ENCODE measurements at regions not wholly inside any gene's neighbourhood (a gene's known extent, or its start where the extent isn't known, plus 50 kb on each side); places are given as distances from the start of the nearest gene placed in this dataset.

DNA sequence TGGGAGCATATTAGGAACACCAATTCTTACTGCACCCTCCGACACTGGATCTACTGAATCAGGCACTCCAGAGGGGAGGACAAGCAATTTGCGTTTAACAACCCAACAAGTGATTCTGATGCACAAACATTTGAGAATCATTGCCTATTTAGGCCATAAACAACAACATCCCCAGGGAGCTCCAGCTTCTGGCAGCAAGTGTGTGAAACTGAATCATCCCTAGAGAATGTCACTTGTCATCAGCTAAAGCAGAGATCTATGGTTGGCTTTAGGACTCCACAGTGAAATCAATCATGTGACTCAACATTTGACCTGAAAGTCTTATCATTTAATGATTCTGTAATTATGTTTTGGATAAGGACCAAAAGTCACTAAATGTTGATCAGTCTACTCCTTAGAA lies 505.0 kb upstream of the FLRT2 start:
- WGBS, 3 donors = 82 to 86% (median 82%) methylated on average over 2 of the region's 2 CpGs
- intact Hi-C loops (cut with DNase I) = no loop called here
- TF ChIP-seq EP300 (IDR thresholded peaks at IDR 0.05) = no peak
- TF ChIP-seq POLR2A (IDR thresholded peaks at IDR 0.05) = no peak
- TF ChIP-seq CTCF (IDR thresholded peaks at IDR 0.05) = no peak
- H3K4me3 ChIP-seq = no peak overlapping the region
- H3K27me3 ChIP-seq = no peaks in the 10 kb centered on the region
- no peaks in the 10 kb centered on the region for H3K9me3 ChIP-seq
- H3K36me3 ChIP-seq = no peaks in the 10 kb centered on the region
- no peaks in the 10 kb centered on the region for H3K4me1 ChIP-seq (ENCODE audit: insufficient read depth)
- no peak overlapping the region for H3K27ac ChIP-seq
- no peak for DNase-seq

DNA sequence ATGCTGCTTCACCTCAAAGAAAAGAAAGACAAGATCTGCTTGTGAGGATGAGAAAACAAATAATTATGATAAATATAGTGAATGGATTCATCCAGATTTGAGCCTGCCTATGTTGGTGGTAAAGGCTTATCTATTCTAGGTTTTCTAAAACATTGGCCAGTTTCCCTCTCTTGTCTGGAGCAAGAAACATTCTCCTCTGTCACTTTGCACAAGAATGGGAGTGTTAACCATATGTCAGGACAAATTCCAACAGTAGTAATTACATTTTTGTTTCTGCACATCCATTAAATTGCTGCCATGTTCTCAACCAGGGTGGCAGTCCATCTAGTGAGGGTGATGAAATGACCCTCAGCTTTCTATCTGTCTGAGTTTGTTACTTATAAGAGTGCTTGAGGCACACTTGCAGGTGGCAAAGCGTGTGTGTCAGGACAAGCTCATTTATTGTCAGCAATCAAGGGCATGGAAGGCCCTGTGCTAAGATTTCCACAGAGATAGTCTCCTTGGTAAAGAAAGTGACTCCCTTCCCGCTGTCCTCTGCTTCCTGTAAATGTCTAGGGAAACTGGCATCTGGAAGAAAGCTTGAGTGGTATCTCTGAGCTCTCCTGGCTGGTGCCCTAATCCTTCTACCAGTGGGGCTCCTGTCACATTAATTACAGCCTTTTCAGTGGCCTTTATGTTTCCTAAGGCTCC lies 502.1 kb upstream of the FLRT2 start:
- WGBS, 3 donors = 87 to 91% (median 89%) methylated on average over 2 of the region's 2 CpGs
- H3K4me1 ChIP-seq (ENCODE audit: insufficient read depth) = no peaks in the 10 kb centered on the region
- TF ChIP-seq POLR2A (IDR thresholded peaks at IDR 0.05) (no peak), EP300 (IDR thresholded peaks at IDR 0.05) (no peak), CTCF (IDR thresholded peaks at IDR 0.05) (no peak)
- no peak for DNase-seq
- intact Hi-C loops (cut with DNase I) = no loop called here
- H3K27ac ChIP-seq = no peak overlapping the region
- no peaks in the 10 kb centered on the region for H3K9me3 ChIP-seq
- no peaks in the 10 kb centered on the region for H3K36me3 ChIP-seq
- no peak overlapping the region for H3K4me3 ChIP-seq
- no peaks in the 10 kb centered on the region for H3K27me3 ChIP-seq

DNA sequence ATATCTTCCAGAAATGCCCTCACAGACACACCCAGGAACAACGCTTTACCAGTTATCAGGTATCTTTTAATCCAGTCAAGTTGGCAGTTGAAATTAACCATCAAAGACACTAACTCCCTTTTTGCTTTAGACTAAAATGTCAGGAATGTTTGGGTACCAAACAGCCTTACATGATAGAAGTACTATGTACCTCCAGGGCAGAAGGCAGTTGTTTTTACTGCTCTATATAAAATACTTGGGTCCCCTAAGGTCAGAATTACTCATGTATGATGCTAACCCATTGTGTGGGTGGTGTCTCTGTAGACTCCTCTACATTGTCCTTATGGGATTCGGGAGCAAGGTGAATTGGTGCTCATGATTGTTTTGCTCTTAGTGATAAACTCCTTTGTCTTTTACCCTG lies 492.5 kb upstream of the FLRT2 start:
- WGBS, 3 donors = 92 to 96% (median 94%) methylated on average over 2 of the region's 2 CpGs
- Histone ChIP-seq H3K27me3 (no peaks in the 10 kb centered on the region), H3K4me1 (ENCODE audit: insufficient read depth) (peaks cover 2% of the 10 kb centered on the region), H3K27ac (no peak overlapping the region), H3K9me3 (no peaks in the 10 kb centered on the region), H3K36me3 (no peaks in the 10 kb centered on the region), H3K4me3 (no peak overlapping the region)
- DNase-seq = no peak
- no peak for TF ChIP-seq EP300 (IDR thresholded peaks at IDR 0.05)
- no peak for TF ChIP-seq CTCF (IDR thresholded peaks at IDR 0.05)
- TF ChIP-seq POLR2A (IDR thresholded peaks at IDR 0.05) = no peak
- intact Hi-C loops (cut with DNase I) = no loop called here

GRCh38 chr14:85038526-85039352 lies 491.2 kb upstream of the FLRT2 start:
- WGBS, 3 donors = 94 to 95% (median 94%) methylated on average over 7 of the region's 7 CpGs
- Histone ChIP-seq H3K4me3 (no peak overlapping the region), H3K9me3 (no peaks in the 10 kb centered on the region), H3K27me3 (no peaks in the 10 kb centered on the region), H3K36me3 (no peaks in the 10 kb centered on the region), H3K27ac (no peak overlapping the region), H3K4me1 (ENCODE audit: insufficient read depth) (peaks cover 2% of the 10 kb centered on the region)
- no peak for TF ChIP-seq POLR2A (IDR thresholded peaks at IDR 0.05)
- no peak for TF ChIP-seq CTCF (IDR thresholded peaks at IDR 0.05)
- TF ChIP-seq EP300 (IDR thresholded peaks at IDR 0.05) = no peak
- intact Hi-C loops (cut with DNase I) = no loop called here
- no peak for DNase-seq

Data from ovary (tissue), 7 donors.